GM19463 (cell line): ENCODE measurements at regions not wholly inside any gene's neighbourhood (a gene's known extent, or its start where the extent isn't known, plus 50 kb on each side); places are given as distances from the start of the nearest gene placed in this dataset.
A peak's percentile ranks its signal among the peaks of the same experiment; 100 is the strongest.

Experiments
- ATAC-seq: cut with Tn5 transposase; IDR thresholded peaks from one replicate; pipeline ENCODE4 v1.9.1; 2021; ENCODE audit warnings: mild to moderate bottlenecking, moderate library complexity; ENCODE audit not compliant: unreplicated experiment

GRCh38 chr5:124444147-124444775 is 302.2 kb downstream of the ZNF608 start:
- peak; percentile 96 for ATAC-seq

DNA sequence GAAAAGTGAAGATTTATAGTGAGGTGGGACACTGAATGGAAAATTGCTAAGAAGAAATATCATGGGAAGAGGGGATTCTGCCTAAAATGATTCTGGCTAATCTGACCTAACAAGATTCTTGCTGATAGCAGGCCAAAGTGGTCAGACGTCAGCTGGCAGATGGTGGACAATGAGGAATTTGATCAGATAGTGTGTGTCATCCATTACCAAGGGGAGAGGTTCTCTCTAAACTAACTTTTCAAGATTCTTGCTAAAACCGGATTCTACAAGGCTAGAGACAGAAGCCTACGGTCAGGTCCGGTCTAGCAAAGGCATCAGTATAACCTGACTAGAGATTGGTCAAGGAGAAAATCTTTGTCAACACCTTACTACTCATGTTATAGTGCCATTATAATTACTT is 306.0 kb downstream of the ZNF608 start:
- no peak for ATAC-seq

DNA sequence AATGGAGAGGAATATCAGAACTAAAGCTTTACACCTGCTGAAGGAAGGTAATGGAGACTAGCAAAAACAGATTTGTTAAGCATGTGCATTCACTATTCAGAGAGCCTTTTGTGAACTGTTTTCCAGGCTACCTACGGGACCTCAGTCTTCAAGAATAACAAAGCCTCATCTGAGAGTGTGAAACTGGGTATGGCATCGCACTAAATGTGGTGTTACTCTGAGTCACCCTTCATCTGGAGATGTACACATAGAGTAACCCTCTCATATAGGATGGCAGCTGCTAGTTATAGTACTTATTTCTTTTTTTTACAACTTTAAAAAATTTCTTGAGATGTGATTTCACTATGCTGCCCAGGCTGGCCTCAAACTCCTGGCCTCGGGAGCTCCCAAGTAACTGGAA is 306.8 kb downstream of the ZNF608 start:
- no peak for ATAC-seq

DNA sequence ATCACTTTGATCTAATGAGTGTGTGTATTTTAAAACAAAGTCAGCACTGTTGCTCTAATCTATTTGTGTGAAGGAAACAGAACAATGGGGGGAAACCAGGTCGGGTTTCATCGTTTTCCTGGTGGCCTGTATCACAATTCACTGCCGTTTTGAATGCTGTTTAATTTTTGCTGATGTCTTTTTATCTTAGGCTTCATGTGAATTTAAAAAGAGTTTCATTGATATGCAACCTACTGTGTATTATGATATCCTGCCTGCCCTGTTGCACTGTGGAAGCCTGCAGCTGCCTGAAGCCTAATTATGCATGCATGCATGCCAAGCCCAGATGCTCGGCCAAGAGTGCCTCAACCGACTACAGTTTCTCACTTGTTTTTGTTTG is 307.5 kb downstream of the ZNF608 start:
- no peak for ATAC-seq

- no peak for ATAC-seq
Measured at GRCh38 chr5:124438026-124438902, 308.2 kb downstream of the ZNF608 start.

DNA sequence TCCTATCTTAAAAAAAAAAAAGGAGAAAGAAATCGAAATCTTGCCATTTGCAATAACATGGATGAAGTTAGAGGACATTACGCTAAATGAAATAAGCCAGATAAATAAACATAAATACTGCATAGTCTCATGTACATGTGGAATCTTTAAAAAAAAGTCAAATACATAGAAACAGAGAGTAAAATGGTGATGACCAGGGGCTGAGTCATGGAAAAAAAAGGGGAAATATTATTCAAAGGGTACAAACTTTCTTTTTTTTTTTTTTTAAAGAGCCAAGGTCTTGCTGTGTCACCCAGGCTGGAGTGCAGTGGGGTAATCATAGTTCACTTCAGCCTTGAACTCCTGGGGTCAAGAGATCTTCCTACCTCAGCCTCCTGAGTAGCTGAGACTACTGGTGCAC is 310.1 kb downstream of the ZNF608 start:
- ATAC-seq = no peak

DNA sequence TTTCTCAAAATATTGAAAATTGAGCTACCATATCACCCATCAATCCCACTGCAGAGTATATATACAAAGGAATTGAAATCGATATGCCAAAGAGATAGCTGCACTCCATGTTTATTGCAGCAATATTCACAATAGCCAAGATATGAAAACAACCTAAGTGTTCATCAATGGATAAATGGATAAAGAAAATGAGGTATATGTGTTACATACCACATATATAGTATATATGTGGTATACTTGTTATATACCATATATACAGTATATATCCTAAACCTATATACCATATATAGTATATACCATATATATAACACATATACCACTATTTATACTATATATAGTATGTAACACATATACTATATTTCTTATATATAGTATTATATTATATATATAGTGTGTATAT is 313.3 kb downstream of the ZNF608 start:
- ATAC-seq = no peak

DNA sequence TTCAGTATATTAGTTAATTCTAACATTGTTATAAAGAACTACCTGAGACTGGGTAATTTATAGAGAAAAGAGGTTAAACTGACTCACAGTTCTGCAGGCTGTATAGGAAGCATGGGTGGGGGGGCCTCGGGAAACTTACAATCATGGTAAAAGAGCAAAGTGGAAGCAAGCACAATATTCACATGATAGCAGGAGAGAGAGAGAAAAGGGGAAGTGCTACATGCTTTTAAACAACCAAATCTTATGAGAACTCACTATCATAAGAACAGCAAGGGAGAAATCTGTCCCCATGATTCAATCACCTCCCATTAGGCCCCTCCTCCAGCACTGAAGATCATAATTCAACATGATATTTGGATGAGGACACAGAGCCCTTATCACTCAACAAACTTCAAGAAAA is 324.9 kb downstream of the ZNF608 start:
- no peak for ATAC-seq

DNA sequence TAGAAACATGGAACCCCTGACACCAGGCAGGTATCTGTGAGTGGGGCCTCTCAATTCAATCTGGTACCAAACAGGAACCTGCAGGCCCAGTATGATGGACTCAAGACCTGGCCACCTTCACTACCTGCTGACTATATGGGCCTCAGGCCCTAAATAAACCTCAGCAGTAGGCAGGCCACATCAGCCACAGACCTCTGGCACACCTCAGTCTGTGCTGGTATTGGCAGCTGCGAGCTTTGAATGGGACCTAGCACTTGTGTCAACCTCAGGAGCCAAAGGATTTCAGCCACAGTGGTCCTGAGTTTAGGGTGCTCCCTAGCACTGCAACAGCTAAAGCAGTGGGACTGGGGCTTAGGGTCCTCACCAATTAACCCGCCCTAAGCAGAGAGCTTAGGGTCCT is 325.5 kb downstream of the ZNF608 start:
- no peak for ATAC-seq

DNA sequence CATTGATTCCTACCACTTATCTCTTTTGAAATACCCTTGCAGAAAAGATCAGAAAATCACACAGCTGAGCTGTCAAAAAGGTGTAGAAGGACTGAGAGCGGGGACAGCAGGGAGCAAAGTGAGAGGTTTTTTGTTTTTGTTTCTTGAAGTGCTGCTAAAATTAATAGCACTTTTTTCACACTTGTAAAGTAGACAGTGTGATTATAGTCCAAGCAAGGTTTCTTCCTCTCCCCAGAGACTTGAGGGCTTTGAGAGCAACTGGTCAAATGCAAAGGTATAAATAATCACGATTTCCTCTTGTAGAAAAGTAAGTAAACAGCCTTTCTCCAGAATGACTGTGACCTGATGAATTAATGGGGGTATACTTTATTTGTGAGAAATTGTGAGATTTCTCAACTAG is 326.9 kb downstream of the ZNF608 start:
- ATAC-seq = no peak

DNA sequence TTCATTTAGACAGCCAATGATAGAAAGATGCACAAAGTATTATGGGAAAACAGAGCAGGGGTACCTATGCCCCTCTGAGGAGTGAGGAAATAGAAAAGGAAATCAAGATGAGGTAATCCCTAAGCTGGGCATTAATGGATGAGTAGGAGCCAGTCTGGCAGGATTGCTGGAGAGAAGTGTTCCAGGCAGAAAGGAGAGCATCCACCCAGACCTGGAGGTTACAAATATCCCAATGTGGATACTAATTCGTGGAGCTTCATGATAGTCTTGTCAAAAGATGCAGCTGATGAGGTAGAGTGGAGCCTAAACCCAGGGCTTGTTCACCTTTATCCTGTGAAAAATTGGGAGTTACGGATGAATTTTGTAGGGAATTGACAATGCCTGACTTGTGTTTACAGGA is 328.0 kb downstream of the ZNF608 start:
- ATAC-seq = no peak

GRCh38 chr5:124417196-124417595 is 329.2 kb downstream of the ZNF608 start:
- no peak for ATAC-seq

- no peak for ATAC-seq
Measured at GRCh38 chr5:124416627-124417026, 329.8 kb downstream of the ZNF608 start.

DNA sequence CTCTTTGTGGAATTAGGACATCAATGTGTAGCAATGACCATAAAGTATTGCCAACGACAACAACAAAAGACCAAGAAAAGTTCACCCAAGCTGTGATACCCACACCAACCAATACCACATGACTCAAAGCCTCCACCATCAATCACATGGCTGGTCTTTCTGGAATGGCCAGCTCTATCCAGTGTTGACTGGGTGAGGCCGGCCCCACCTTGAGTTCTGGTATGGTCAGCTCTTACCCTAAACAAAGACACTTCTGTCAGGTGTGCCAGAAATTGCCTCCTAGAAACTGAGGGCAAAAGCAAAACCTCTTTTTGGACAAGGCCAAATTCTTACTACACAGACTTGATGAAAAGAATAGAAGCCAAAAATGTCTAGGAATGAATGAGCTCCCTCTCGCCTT is 331.5 kb downstream of the ZNF608 start:
- no peak for ATAC-seq

- peak; percentile 85 for ATAC-seq
Measured at GRCh38 chr5:124410539-124411488, 335.6 kb downstream of the ZNF608 start.

GRCh38 chr5:124408738-124409453 is 337.5 kb downstream of the ZNF608 start:
- no peak for ATAC-seq

GRCh38 chr5:124404796-124405195 is 341.6 kb downstream of the ZNF608 start:
- ATAC-seq = no peak

DNA sequence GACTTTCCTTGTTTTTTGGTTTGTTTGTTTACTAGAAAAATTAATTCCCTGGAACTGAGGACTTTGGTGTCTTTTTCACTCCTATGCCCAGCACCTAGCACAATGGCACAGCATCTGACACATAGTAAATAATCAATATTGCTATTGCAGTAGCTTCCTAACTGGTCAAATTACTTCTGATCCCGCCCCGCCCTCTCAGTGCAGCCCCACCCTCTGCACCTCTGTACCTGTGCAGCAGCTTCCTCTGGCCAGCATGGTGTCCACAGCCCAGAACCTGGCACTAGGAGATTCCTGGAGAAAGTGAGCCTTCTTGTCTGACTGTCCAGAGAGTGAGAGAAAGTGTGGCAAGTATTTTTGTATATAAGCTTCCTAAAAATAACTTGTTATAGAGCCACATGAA is 343.2 kb downstream of the ZNF608 start:
- no peak for ATAC-seq

- ATAC-seq = no peak
Measured at GRCh38 chr5:124402144-124402581, 344.3 kb downstream of the ZNF608 start.

DNA sequence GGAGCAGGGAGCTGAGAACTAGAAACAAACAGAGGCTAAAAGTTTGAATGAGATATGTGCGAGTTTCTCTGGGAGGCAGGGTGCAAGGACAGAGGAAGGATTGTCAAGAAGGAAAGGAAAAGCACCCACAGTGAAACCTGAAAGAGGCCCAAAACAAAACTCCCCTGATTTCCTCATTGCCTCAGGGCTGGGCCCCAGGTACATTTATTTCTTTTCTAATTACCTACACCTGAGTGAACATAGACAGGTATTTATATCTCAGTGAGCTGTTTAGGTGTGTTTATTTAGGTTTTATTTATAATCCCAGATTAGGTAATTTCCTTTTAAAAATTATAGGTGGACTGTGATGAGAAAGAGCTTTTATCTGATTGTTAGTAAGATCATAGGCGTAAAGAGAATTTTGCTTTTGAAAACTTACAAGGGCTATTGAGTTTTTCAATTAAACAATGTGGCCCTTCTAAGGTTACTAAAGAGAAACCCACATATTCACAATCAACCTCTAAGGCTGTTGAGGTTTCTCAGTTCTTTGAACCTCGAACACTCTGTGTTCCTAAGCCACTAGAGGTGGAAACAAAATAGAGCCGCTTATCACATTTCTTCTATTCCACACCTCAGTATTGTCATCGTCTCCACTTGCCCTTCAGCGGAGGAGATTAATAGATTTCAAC is 344.8 kb downstream of the ZNF608 start:
- ATAC-seq = no peak
